ENCODE measurements at regions not wholly inside any gene's neighbourhood (a gene's known extent, or its start where the extent isn't known, plus 50 kb on each side); places are given as distances from the start of the nearest gene placed in this dataset.

DNA sequence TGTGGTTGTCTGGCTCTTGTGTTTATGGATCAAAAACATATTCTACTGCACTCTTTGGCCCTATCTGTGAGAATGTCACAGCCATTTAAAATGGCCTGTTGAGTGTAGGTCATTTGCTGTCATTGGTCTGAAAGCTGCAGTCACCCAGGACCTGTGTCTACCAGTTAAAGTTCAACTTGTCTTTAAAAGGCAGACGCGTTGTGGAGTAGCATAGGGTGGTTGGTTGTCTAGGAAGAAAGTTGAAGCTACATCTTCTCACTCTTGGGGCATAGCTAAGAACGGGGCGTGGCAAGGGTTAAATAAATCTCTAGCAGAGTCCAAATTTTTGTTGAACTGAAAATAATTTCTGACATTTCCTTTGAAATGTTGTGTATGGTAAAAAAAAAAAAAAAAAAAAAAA is 110.7 kb upstream of the E2F8 start:
- TF ChIP-seq, protein P1, sequence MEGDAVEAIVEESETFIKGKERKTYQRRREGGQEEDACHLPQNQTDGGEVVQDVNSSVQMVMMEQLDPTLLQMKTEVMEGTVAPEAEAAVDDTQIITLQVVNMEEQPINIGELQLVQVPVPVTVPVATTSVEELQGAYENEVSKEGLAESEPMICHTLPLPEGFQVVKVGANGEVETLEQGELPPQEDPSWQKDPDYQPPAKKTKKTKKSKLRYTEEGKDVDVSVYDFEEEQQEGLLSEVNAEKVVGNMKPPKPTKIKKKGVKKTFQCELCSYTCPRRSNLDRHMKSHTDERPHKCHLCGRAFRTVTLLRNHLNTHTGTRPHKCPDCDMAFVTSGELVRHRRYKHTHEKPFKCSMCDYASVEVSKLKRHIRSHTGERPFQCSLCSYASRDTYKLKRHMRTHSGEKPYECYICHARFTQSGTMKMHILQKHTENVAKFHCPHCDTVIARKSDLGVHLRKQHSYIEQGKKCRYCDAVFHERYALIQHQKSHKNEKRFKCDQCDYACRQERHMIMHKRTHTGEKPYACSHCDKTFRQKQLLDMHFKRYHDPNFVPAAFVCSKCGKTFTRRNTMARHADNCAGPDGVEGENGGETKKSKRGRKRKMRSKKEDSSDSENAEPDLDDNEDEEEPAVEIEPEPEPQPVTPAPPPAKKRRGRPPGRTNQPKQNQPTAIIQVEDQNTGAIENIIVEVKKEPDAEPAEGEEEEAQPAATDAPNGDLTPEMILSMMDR (IDR thresholded peaks at IDR 0.05; ENCODE audit: low read depth, low read length) = no peak
- TF ChIP-seq POLR2A (IDR thresholded peaks at IDR 0.05; ENCODE audit: extremely low read depth, insufficient read length) = no peak
- no peak for TF ChIP-seq MYC (IDR thresholded peaks at IDR 0.05; ENCODE audit: low read depth, low read length)

All from NB4 (cell line).